ENCODE measurements at regions not wholly inside any gene's neighbourhood (a gene's known extent, or its start where the extent isn't known, plus 50 kb on each side); places are given as distances from the start of the nearest gene placed in this dataset.

DNA sequence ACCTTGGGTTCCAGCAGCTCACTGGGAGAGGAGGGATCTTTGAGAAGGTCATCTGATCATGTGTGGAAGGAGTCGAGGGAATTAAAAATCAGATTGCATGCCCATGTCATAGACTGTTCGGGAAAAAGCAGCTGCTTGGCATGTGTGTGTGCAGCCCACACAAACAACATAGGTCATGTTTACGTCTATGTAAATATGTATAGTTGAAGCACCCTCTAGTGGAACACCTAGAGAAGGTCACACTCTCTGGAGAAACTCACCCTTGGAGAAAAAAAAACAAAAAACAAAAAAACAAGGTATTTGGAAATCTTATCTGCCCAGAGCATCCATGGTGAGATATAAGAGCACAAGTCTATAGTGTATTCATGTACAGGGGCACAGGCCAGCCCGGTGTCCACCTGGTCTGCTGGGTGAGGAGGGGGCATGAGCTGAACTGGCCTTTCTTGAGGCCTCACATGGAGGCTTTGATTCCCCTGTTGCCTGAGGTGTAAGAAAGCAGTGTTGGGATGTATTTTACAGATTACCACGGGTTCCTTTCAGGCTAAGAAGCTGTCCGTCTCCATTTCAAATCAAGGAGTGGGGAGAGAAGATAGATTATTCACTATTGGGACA, 98.0 kb downstream of the NPY start:
- Histone ChIP-seq H3K9me3 (ENCODE audit: severe bottlenecking) (no peaks in the 10 kb centered on the region), H3K27ac (ENCODE audit: poor library complexity, severe bottlenecking) (no peak overlapping the region), H3K36me3 (ENCODE audit: low read depth) (no peaks in the 10 kb centered on the region), H3K4me3 (ENCODE audit: severe bottlenecking) (no peak overlapping the region), H3K4me1 (ENCODE audit: insufficient read depth, poor library complexity, severe bottlenecking) (peaks cover 6% of the 10 kb centered on the region), H3K27me3 (ENCODE audit: insufficient read depth, poor library complexity, severe bottlenecking) (no peaks in the 10 kb centered on the region)
- DNase-seq (ENCODE audit: low spot score) (no peak), ATAC-seq (ENCODE audit: low read depth) (no peak)
- TF ChIP-seq, protein P1, sequence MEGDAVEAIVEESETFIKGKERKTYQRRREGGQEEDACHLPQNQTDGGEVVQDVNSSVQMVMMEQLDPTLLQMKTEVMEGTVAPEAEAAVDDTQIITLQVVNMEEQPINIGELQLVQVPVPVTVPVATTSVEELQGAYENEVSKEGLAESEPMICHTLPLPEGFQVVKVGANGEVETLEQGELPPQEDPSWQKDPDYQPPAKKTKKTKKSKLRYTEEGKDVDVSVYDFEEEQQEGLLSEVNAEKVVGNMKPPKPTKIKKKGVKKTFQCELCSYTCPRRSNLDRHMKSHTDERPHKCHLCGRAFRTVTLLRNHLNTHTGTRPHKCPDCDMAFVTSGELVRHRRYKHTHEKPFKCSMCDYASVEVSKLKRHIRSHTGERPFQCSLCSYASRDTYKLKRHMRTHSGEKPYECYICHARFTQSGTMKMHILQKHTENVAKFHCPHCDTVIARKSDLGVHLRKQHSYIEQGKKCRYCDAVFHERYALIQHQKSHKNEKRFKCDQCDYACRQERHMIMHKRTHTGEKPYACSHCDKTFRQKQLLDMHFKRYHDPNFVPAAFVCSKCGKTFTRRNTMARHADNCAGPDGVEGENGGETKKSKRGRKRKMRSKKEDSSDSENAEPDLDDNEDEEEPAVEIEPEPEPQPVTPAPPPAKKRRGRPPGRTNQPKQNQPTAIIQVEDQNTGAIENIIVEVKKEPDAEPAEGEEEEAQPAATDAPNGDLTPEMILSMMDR (IDR thresholded peaks at IDR 0.05; ENCODE audit: poor library complexity, severe bottlenecking): peak; percentile 79

DNA sequence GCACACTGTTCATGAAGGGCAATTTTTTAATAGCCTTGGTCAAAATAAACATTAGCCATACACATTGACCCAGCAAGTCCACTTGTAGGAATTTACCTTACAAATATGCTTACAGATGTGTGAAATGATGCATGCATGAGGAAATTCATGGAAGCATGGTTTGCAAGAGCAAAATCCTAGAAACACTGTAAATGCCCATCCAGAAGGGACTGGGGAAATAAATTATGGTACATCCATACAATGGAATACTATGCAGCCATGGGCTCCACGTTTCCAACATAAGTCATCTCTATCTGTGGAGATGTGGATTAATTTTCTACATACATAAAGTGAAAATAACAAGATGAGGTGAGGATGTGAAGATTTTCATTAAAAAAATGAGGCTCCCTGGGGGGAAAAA, 99.1 kb downstream of the NPY start:
- H3K4me3 ChIP-seq (ENCODE audit: severe bottlenecking): no peak overlapping the region
- no peak for DNase-seq (ENCODE audit: low spot score)
- H3K4me1 ChIP-seq (ENCODE audit: insufficient read depth, poor library complexity, severe bottlenecking): peaks cover 6% of the 10 kb centered on the region
- no peaks in the 10 kb centered on the region for H3K9me3 ChIP-seq (ENCODE audit: severe bottlenecking)
- no peak for ATAC-seq (ENCODE audit: low read depth)
- no peaks in the 10 kb centered on the region for H3K36me3 ChIP-seq (ENCODE audit: low read depth)
- TF ChIP-seq, protein P1 (IDR thresholded peaks at IDR 0.05; ENCODE audit: poor library complexity, severe bottlenecking): no peak
- no peaks in the 10 kb centered on the region for H3K27me3 ChIP-seq (ENCODE audit: insufficient read depth, poor library complexity, severe bottlenecking)
- H3K27ac ChIP-seq (ENCODE audit: poor library complexity, severe bottlenecking): no peak overlapping the region

DNA sequence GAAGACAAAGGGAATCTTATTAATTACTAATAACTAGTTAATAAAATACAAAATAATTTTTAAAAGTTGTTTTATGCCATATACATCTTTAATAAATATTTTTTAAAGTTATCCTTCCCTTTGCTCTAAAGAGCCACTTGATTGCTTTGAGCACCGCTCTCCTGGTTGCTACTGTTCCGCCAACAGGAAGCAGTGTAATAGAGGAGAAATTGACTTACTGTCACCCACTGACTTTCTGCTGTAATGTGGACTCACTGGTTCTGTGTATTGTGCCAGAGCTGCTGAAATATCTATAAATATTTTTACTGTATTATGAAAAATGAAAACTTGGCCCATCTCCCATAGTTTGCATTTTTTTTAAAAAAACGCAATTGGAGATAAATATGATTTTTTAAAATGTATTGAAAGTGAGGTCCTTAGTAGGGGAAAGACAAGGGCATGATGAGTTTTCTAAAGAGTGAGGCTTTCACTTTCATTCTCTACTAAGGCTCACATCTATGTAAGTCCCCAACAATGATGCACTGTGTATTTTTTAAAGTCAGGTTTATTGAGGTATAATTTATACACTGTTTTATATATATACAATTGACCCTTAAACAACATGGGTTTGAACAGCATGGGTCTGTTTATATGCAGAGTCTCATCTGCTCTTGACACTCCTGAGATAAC, 100.5 kb downstream of the NPY start:
- Histone ChIP-seq H3K27ac (ENCODE audit: poor library complexity, severe bottlenecking) (no peak overlapping the region), H3K36me3 (ENCODE audit: low read depth) (no peaks in the 10 kb centered on the region), H3K27me3 (ENCODE audit: insufficient read depth, poor library complexity, severe bottlenecking) (no peaks in the 10 kb centered on the region), H3K9me3 (ENCODE audit: severe bottlenecking) (no peaks in the 10 kb centered on the region), H3K4me3 (ENCODE audit: severe bottlenecking) (no peak overlapping the region), H3K4me1 (ENCODE audit: insufficient read depth, poor library complexity, severe bottlenecking) (peaks cover 4% of the 10 kb centered on the region)
- ATAC-seq (ENCODE audit: low read depth) (no peak), DNase-seq (ENCODE audit: low spot score) (no peak)
- TF ChIP-seq, protein P1 (IDR thresholded peaks at IDR 0.05; ENCODE audit: poor library complexity, severe bottlenecking): no peak

DNA sequence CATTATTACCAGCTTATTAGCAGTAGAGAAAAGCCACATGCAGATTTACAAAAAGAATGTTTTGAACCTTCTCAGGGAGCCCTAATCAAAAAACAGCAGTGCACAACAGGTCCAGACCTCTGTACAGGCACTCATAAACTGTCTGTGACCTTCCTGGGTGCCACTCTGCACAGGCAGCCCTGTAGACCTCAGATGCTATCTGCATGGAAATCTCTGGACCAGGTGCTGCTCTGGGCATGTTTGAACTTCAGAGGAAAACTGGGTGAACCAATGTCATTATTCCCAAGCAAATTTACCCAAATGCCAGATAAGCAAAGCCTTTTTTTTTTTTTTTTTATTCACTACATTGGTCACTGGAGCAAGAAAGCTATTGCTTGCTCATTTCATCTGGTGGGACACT, 104.2 kb downstream of the NPY start:
- H3K36me3 ChIP-seq (ENCODE audit: low read depth): no peaks in the 10 kb centered on the region
- DNase-seq (ENCODE audit: low spot score) (no peak), ATAC-seq (ENCODE audit: low read depth) (no peak)
- no peaks in the 10 kb centered on the region for H3K9me3 ChIP-seq (ENCODE audit: severe bottlenecking)
- no peak overlapping the region for H3K27ac ChIP-seq (ENCODE audit: poor library complexity, severe bottlenecking)
- H3K4me1 ChIP-seq (ENCODE audit: insufficient read depth, poor library complexity, severe bottlenecking): no peaks in the 10 kb centered on the region
- no peak overlapping the region for H3K4me3 ChIP-seq (ENCODE audit: severe bottlenecking)
- H3K27me3 ChIP-seq (ENCODE audit: insufficient read depth, poor library complexity, severe bottlenecking): no peaks in the 10 kb centered on the region
- TF ChIP-seq, protein P1 (IDR thresholded peaks at IDR 0.05; ENCODE audit: poor library complexity, severe bottlenecking): no peak

Data from RWPE2 (cell line).